Activated CD8-positive, alpha-beta memory T cell treated with anti-CD3 and anti-CD28 coated beads, Interleukin-2, amount 10 ng/mL, durations not matched to agents 7 days and 5 days (primary cell): ENCODE measurements at regions not wholly inside any gene's neighbourhood (a gene's known extent, or its start where the extent isn't known, plus 50 kb on each side); places are given as distances from the start of the nearest gene placed in this dataset.
A peak's percentile ranks its signal among the peaks of the same experiment; 100 is the strongest.

Experiments
- ATAC-seq: fragments of 150-1000 bp; cut with Tn5 transposase; one replicate; pipeline ENCODE4 v1.10.0; 2021; ENCODE audit warnings: moderate library complexity
- CTCF ChIA-PET: fragments of 350-600 bp; sonication (Branson Sonifier 250); formaldehyde crosslinking; loops from one replicate; lab custom pipeline; 2021; ENCODE audit warnings: antibody characterized with exemption; lab: Charles Lee
- DNase-seq: peaks from one replicate; pipeline ENCODE4 v3.0.0-alpha.2; 2020
- H3K27ac Mint-ChIP-seq: one replicate; pipeline ENCODE4 v1.8.0; 2021; ENCODE audit warnings: mild to moderate bottlenecking, mixed read lengths
- H3K27me3 Mint-ChIP-seq: one replicate; pipeline ENCODE4 v1.8.0; 2021; ENCODE audit warnings: mixed read lengths
- H3K36me3 Mint-ChIP-seq: one replicate; pipeline ENCODE4 v1.8.0; 2021; ENCODE audit warnings: mild to moderate bottlenecking, mixed read lengths
- H3K4me1 Mint-ChIP-seq: one replicate; pipeline ENCODE4 v1.8.0; 2021; ENCODE audit warnings: mixed read lengths
- H3K4me3 Mint-ChIP-seq: one replicate; pipeline ENCODE4 v1.8.0; 2021; ENCODE audit warnings: mild to moderate bottlenecking, moderate library complexity, mixed read lengths
- H3K9me3 Mint-ChIP-seq: one replicate; pipeline ENCODE4 v1.8.0; 2022; ENCODE audit warnings: low read depth, mixed read lengths

DNA sequence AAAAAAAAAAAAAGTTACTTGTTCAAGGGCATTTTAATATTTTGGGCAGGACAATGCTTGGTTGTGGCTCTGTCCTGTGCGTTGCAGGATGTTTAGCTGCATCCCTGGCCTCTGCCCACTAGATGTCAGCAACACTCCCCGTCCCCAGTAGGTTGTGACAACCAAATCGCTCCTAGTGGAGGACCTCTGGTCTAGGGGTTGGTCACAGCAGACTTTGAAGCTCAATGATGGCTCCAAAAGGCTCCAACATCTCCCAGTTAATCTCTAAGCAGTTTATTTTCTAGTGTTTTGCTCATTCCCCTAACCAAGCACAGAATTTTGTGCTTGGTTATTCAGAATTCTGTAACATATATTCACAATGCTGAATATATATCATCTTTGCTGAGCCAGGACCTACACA, 67.0 kb downstream of the CHRNA1 start:
- Mint-ChIP-seq H3K36me3 (no peaks in the 10 kb centered on the region), H3K9me3 (no peaks in the 10 kb centered on the region), H3K4me3 (no peak overlapping the region), H3K4me1 (no peaks in the 10 kb centered on the region), H3K27ac (no peak overlapping the region), H3K27me3 (peaks cover 26% of the 10 kb centered on the region)
- DNase-seq (peak; percentile 82), ATAC-seq (peak; percentile 98)
- CTCF ChIA-PET = interaction anchor here (0.6 to 9.1 kb wide), 44 partner anchors 10 to 564 kb away, joined by 3 to 111 read pairs (median 4); partner anchors contain the start of genes CHN1 and CHRNA1

GRCh38 chr2:174694920-174695319, 69.4 kb downstream of the CHRNA1 start:
- Mint-ChIP-seq H3K27me3 (peaks cover 26% of the 10 kb centered on the region), H3K9me3 (no peaks in the 10 kb centered on the region), H3K36me3 (no peaks in the 10 kb centered on the region), H3K4me1 (no peaks in the 10 kb centered on the region), H3K4me3 (no peak overlapping the region), H3K27ac (no peak overlapping the region)
- DNase-seq (no peak), ATAC-seq (no peak)
- CTCF ChIA-PET = interaction anchor here (1.1 to 9.1 kb wide), 8 partner anchors 9 to 232 kb away, joined by 3 to 111 read pairs (median 6); no protein-coding TSS in a partner anchor

DNA sequence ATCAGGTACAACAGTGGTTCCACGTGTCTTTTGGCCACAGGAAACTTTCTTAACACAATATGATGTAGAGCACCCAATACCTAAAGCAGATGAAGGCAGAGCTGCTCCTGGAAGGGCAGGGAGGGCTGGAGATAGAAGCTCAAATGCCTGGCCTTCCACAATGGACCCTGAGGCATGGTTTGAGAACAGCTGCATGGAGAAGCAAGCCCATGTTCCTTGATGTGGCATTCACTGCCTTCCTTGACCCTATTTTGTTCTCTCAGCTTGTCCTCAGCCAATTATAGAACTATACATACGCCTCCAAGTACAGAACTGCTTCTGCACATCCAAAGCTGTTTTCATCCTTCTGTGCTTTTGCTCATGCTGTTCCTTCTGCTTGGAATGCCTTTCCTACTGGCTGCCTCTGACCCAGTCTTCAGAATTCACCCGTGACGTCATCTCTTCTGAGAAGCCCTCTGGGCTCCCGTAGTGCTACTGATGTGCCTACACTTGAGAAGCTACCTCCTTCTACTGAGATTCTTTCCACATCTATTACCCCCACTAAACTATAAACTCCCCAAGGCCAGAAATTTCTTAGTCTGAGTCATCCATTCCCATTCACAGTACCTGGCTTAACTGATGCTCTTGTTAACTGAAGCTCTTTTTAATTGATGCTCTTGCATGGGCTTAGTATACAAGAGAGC, 69.9 kb downstream of the CHRNA1 start:
- no peaks in the 10 kb centered on the region for H3K4me1 Mint-ChIP-seq
- no peak overlapping the region for H3K4me3 Mint-ChIP-seq
- ATAC-seq (no peak), DNase-seq (no peak)
- CTCF ChIA-PET = interaction anchor here (1.1 to 9.1 kb wide), 7 partner anchors 8 to 231 kb away, joined by 3 to 111 read pairs (median 6); no protein-coding TSS in a partner anchor
- H3K9me3 Mint-ChIP-seq = no peaks in the 10 kb centered on the region
- no peaks in the 10 kb centered on the region for H3K36me3 Mint-ChIP-seq
- H3K27me3 Mint-ChIP-seq = peaks cover 26% of the 10 kb centered on the region
- no peak overlapping the region for H3K27ac Mint-ChIP-seq

- ATAC-seq = no peak
- H3K36me3 Mint-ChIP-seq = no peaks in the 10 kb centered on the region
These were observed 70.9 kb downstream of the CHRNA1 start for GRCh38 chr2:174693344-174693743.

DNA sequence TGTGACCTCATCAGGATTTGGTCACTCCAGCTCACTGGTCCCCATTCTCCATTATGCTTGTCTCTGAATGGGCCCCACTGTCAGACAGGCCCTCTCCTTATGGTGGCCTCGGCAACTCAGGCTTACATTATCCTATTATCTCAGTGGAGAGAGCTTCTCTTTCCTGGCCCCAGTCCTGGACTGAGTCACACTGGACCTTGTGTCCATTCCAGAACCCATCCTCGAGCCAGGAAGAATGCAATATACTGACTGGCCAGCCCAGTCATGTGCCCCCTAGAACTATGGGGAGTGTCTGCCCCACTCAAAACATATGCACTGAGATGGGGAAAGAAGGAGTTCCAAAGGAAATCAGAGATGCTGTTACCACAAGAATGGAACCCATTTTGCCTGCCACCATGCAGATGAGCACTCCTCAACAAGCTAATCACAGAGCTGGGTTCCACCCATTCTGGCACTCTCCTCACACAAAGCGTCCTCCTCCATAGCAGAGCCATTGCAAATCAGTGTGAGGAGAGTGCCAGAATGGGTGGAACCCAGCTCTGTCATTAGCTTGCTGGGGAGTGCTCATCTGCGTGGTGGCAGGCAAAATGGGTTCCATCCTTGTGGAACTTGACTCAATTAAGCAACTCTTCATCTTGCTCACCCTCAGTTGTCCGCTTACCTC, 71.9 kb downstream of the CHRNA1 start:
- ATAC-seq = no peak
- peaks cover 24% of the 10 kb centered on the region for H3K27me3 Mint-ChIP-seq
- CTCF ChIA-PET = interaction anchor here (0.7 to 9.1 kb wide), 4 partner anchors 10 to 229 kb away, joined by 3 to 111 read pairs (median 4); no protein-coding TSS in a partner anchor

More at GRCh38 chr2:174693344-174693743, 70.9 kb downstream of the CHRNA1 start:
- H3K4me1 Mint-ChIP-seq = peaks cover 5% of the 10 kb centered on the region
- no peaks in the 10 kb centered on the region for H3K9me3 Mint-ChIP-seq
- no peak for DNase-seq
- CTCF ChIA-PET = interaction anchor here (1.6 to 9.1 kb wide), 2 partner anchors 57 to 113 kb away, joined by 4 to 111 read pairs; no protein-coding TSS in a partner anchor
- no peak overlapping the region for H3K4me3 Mint-ChIP-seq
- peaks cover 26% of the 10 kb centered on the region for H3K27me3 Mint-ChIP-seq
- H3K27ac Mint-ChIP-seq = no peak overlapping the region

DNA sequence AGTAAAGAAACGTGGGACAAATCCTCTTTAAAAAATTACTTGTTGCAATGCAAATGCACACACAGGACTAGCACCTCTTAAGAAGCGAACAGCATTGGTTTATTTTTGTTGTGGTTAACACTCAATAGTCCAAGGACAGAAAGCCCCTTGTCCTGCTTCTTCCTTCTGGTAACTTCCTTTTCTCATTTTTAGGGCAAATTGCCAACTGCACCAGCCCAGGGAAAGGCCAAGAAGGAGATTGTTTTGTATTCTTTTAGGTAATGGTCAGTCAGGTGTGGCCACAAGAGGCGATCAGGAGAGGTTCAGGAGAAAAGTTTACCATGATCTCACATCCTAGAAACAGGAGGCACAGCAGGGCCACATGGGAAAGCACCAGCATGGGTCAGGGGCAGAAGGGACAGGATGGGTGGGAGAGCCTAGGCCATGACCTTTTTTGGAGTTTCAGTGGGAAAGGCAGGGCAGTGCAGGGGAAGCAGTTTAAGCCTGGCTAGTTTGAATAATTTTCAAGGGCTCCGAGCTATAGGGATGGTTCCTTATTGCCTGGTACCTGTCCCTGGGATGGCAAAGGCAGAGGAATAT, 73.0 kb downstream of the CHRNA1 start:
- Mint-ChIP-seq H3K36me3 (no peaks in the 10 kb centered on the region), H3K27ac (no peak overlapping the region), H3K4me3 (no peak overlapping the region), H3K9me3 (no peaks in the 10 kb centered on the region), H3K4me1 (peaks cover 16% of the 10 kb centered on the region), H3K27me3 (peaks cover 18% of the 10 kb centered on the region)
- CTCF ChIA-PET = interaction anchor here (0.9 kb wide), 1 partner anchor 228 kb away, joined by 3 read pairs; no protein-coding TSS in a partner anchor
- DNase-seq = no peak
- ATAC-seq = no peak

More for the DNA sequence above, 71.9 kb downstream of the CHRNA1 start:
- Mint-ChIP-seq H3K4me1 (peaks cover 11% of the 10 kb centered on the region), H3K9me3 (no peaks in the 10 kb centered on the region), H3K36me3 (no peaks in the 10 kb centered on the region), H3K27ac (no peak overlapping the region), H3K4me3 (no peak overlapping the region)
- DNase-seq = no peak

DNA sequence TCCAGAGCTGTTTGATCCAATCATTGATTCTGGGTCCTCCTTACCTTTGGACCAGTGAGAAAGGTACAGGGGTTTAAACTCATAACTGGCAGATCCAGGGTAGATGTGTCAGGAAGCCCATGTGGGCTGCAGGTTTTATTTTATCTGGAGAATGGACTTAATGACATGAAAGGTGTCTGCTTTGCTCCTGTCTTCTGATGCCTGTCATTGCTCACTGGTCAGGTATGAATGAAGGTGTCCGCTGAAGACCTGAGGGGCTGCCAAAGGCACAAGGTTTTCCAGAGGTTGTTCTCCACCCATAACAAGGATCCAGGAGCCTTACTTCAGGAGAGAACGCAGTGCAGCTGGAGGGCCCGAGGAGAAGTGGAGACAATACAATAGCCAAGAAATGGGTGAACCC, 74.2 kb downstream of the CHRNA1 start:
- no peak overlapping the region for H3K4me3 Mint-ChIP-seq
- ATAC-seq (no peak), DNase-seq (no peak)
- peaks cover 24% of the 10 kb centered on the region for H3K4me1 Mint-ChIP-seq
- no peak overlapping the region for H3K27ac Mint-ChIP-seq
- CTCF ChIA-PET = interaction anchor here (1.6 to 9.2 kb wide), 6 partner anchors 9 to 228 kb away, joined by 4 to 122 read pairs (median 22); no protein-coding TSS in a partner anchor
- H3K27me3 Mint-ChIP-seq = peaks cover 12% of the 10 kb centered on the region
- H3K9me3 Mint-ChIP-seq = no peaks in the 10 kb centered on the region
- no peaks in the 10 kb centered on the region for H3K36me3 Mint-ChIP-seq

DNA sequence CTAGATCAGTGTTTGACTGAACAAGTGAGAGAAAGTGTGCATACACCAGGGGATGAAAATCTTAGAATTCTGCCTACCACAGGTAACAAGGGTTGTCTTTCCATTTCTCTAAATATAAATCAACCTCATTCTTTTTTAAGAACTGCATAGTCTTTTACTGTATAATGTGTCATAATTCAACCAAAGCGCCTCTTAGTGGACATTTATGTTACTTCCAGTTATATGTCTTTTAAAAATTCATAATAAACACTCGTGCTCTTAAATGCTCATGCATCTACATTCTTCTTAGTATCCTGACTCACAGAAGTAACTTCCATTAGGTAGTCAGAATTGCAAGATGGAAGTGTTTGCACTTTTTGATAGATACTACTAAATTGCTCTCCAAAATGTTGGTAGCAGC, 76.2 kb downstream of the CHRNA1 start:
- Mint-ChIP-seq H3K27ac (no peak overlapping the region), H3K27me3 (no peaks in the 10 kb centered on the region), H3K36me3 (peaks cover 3% of the 10 kb centered on the region), H3K4me3 (no peak overlapping the region), H3K9me3 (no peaks in the 10 kb centered on the region), H3K4me1 (peaks cover 38% of the 10 kb centered on the region)
- DNase-seq (no peak), ATAC-seq (peak; percentile 54)
- CTCF ChIA-PET = interaction anchor here (0.6 to 9.2 kb wide), 34 partner anchors 8 to 226 kb away, joined by 3 to 122 read pairs (median 5); partner anchors contain the start of gene WIPF1

DNA sequence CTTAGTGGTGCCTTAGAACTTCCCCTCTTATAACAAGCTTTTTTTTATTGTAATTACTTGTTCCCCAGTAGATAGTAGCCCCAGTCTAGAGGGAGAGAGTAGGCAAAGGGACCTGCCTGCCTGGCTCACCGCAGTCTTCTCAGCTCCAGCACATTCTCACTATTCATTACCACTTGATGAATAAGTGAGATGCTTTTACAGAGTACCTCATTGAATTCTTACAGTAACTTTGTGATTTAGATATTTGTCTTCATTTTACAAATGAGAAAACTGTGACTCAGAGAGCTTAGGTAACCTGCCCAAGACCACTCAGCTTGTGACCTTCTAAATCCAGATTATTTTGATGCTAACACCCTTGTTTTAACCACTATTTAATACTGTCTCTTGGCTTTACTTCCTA, 77.8 kb downstream of the CHRNA1 start:
- Mint-ChIP-seq H3K4me3 (no peak overlapping the region), H3K27me3 (no peaks in the 10 kb centered on the region), H3K9me3 (no peaks in the 10 kb centered on the region), H3K27ac (no peak overlapping the region), H3K36me3 (peaks cover 3% of the 10 kb centered on the region), H3K4me1 (peaks cover 42% of the 10 kb centered on the region)
- CTCF ChIA-PET = interaction anchor here (1.0 to 9.2 kb wide), 16 partner anchors 9 to 223 kb away, joined by 3 to 122 read pairs (median 8); partner anchors contain the start of gene WIPF1
- ATAC-seq (no peak), DNase-seq (no peak)

- Mint-ChIP-seq H3K27ac (peak overlapping the region; percentile 87), H3K36me3 (peaks cover 18% of the 10 kb centered on the region), H3K4me3 (peak overlapping the region; percentile 83), H3K9me3 (no peaks in the 10 kb centered on the region), H3K4me1 (peaks cover 63% of the 10 kb centered on the region), H3K27me3 (no peaks in the 10 kb centered on the region)
- CTCF ChIA-PET = interaction anchor here (0.9 to 9.2 kb wide), 12 partner anchors 12 to 221 kb away, joined by 3 to 122 read pairs (median 8); partner anchors contain the start of gene WIPF1
- no peak for DNase-seq
- ATAC-seq = no peak
These were observed 80.9 kb downstream of the CHRNA1 start for GRCh38 chr2:174683392-174683759.

DNA sequence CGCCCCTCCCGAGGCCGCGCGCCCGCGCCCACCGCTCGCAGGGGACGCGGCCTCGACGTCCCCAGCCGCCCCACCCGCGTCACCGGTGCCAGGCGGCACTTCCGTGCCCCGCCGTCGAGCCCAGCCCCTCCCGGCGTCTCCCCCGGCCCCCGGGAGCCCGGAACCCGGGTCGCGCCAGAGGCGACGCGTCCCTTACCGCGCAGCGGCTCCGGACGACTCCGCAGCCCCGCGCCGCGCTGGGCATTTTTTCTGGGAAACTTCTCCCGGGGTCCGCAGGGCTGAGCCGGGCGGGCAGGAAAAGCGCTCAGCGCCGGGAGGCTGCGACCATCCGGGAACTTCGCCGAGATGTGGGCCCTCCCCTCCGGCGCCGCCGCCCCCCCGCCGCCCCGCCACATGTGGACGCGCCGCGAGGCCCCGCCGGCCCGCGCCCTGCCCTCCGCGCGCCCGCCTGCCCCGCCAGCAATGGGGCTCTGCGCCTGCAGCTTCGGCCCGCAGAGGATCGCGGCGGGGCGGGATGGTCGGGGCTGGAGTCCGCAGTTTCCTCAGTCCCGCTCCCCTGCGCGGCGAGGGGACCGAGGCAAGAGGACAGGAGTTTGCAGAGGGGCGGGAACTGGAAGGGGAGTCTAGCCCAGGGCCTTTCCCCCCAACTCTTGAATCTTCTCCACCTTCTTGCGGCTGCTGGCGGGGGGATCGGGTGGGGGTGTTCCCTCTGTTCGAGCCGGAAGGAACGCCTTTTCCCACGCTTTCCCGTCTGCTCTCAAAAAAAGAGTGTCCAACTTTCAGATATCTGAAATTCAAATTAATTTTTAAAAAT, 81.5 kb downstream of the CHRNA1 start:
- DNase-seq (peak; percentile 70), ATAC-seq (peak; percentile 80)
- Mint-ChIP-seq H3K9me3 (no peaks in the 10 kb centered on the region), H3K27ac (peak overlapping the region; percentile 87), H3K27me3 (no peaks in the 10 kb centered on the region), H3K36me3 (peaks cover 18% of the 10 kb centered on the region), H3K4me3 (peak overlapping the region; percentile 83), H3K4me1 (peaks cover 63% of the 10 kb centered on the region)
- CTCF ChIA-PET = interaction anchor here (0.9 to 9.2 kb wide), 16 partner anchors 12 to 220 kb away, joined by 3 to 122 read pairs (median 6); partner anchors contain the start of gene WIPF1

- H3K36me3 Mint-ChIP-seq = peaks cover 22% of the 10 kb centered on the region
These were observed 82.2 kb downstream of the CHRNA1 start for GRCh38 chr2:174682007-174682577.

More at GRCh38 chr2:174682007-174682577, 82.2 kb downstream of the CHRNA1 start:
- CTCF ChIA-PET = interaction anchor here (0.9 to 9.2 kb wide), 12 partner anchors 12 to 197 kb away, joined by 3 to 122 read pairs (median 4); no protein-coding TSS in a partner anchor
- Mint-ChIP-seq H3K27ac (peak overlapping the region; percentile 79), H3K4me3 (peak overlapping the region; percentile 76), H3K27me3 (no peaks in the 10 kb centered on the region), H3K4me1 (peaks cover 69% of the 10 kb centered on the region), H3K9me3 (no peaks in the 10 kb centered on the region)
- peak; percentile 59 for DNase-seq
- peak; percentile 60 for ATAC-seq
